ENCODE measurements at regions not wholly inside any gene's neighbourhood (a gene's known extent, or its start where the extent isn't known, plus 50 kb on each side); places are given as distances from the start of the nearest gene placed in this dataset.

DNA sequence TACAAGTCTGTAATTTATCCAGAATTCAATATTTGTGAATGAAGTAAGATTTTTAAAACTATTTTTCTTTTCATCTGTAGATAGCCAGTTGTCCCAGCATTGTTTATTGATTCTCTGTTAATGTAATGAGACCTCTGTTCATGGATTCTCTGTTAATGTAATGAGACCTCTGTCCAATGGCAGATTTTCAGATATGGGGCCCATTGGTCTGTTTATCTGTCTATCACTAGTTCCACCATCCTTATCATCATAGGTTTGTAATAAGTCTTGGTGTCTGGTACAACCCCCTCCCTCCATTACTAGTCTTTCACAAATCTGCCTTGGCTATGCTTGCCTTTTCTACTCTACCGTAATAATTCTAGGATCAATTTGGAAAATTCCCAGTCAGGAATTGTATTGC, 276.6 kb downstream of the ARHGAP12 start:
- no peak for DNase-seq (ENCODE audit: extremely low read depth in 1 of 11, low read depth in 9 of 11, low spot score in 4 of 11)

DNA sequence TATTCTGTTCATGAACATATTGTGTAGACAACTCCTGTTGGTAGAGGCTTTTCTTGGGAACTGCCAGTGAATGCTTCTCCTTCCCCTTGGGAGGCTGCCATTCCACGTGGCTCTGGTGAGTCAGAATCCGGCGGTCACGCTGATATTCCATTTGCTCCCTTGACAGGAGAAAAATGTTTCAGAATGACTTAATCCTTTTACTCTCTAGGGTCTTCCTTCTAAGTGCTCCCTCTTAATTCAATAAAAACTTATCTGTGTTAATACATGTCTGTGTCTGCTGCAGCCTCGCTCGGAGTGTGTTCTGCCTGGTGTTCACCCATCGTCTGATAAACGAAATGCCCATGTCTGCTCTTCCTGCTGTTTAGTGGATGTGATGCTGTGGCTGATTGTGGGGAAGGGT, 278.6 kb downstream of the ARHGAP12 start:
- DNase-seq (ENCODE audit: extremely low read depth in 1 of 11, low read depth in 9 of 11, low spot score in 4 of 11): peak in 1 of 11 donors; percentile 24

DNA sequence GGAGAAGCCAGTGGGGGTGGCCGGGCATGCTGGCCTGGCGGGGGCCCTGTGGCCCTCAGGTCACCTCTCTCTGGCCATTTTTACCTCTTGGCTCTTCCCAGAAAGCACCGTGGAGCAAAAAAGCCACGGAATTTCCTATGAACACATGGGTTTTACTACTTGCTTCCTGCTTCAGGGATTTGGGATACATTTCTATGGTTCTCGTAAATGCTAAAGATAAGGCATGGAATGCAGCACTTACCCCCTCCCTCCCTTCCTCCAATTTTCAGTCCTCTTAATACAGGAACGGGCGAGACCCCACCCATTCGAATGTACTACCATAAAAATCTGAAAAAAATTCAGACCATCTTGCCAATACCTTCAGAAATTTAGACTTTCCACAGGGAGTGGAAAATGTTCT, 279.7 kb downstream of the ARHGAP12 start:
- peak in 1 of 11 donors; percentile 33 for DNase-seq (ENCODE audit: extremely low read depth in 1 of 11, low read depth in 9 of 11, low spot score in 4 of 11)

DNA sequence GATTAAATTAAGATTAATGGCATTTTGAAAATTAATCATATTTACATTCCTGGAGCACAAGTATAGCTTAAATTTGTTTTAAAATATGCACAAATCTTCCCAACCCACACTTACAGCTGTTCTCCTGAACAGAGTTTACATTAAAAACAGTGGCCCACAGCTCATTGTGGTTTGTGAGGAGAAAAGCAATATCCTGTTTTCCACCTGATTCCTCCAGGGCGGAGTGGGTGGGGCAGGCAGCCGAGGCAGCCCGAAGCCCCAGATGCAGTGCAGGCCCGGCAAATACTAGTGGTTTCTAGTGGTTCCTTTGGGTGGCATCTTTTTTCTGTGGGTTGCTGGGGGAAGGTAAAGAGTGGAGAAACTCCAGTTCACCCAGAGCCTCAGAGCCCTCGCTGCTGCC, 280.8 kb downstream of the ARHGAP12 start:
- no peak for DNase-seq (ENCODE audit: extremely low read depth in 1 of 11, low read depth in 9 of 11, low spot score in 4 of 11)

DNA sequence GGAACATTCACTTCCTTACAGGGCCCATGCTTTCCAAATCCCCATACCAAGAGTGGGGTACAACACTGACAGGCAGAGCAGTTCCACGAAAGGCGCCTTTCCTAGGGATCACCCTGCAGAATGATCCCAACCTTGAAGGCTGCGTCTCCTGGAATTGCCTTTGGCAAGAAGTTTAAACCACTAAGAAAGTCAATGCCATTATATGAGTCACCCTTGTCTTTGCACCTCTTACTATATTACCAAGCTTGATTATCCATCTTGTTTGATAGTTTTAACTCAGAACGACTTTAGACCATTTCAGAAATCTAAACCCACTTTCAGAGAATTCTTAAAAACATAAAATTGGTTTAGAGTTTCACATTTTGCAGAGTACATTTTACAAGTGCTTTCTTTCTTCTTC, 282.1 kb downstream of the ARHGAP12 start:
- DNase-seq (ENCODE audit: extremely low read depth in 1 of 11, low read depth in 9 of 11, low spot score in 4 of 11): no peak

DNA sequence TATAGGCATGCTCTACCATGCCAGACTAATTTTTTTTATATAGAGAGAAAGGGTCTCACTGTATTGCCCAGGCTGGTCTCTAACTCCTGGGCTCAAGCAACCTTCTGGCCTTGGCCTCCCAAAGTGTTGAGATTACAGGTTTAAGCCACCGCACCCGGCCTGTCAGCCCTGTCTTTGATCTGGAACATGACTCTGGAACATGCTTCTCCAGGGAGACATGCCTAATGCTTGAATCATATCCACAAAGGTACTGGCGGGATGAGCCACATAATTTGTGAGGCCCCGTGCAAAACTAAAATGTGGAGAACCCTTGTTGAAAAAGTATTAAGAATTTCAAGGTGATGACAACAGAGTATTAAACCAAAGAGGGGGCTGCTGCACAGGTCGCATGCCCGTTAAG, 282.8 kb downstream of the ARHGAP12 start:
- DNase-seq (ENCODE audit: extremely low read depth in 1 of 11, low read depth in 9 of 11, low spot score in 4 of 11): no peak

DNA sequence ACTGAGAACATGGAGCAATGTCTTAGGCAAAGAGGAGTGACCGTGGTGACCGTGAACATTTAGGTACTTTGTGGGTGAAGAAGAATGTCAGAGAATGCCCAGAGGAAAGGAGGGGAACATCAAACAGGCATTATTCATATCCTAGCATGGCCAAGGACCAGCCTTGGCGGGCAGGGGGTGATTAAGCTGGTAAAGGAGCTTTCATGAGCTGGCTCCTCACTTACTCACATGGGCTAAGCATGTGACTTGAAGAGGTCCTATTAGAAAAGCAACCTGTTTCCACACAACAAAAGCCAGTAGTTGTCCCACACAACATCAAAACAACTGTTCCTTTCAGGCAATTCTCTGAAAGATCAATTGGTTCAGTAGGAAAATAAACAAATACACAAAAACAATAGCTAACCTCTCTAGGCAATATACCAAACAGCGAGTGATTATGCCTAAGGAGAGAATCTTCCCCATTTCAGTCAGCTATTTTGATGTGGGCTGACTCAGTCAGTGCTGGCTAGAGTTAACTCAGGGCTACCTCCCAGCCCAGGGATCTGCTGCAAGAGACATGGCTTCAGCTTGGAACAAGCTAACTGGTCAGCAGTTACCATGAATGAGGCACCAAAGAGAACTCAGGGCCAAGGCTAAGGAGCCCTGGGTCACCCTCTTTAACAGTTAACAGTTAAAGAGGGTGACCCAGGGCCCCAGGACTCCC, 283.5 kb downstream of the ARHGAP12 start:
- DNase-seq (ENCODE audit: extremely low read depth in 1 of 11, low read depth in 9 of 11, low spot score in 4 of 11): no peak

DNA sequence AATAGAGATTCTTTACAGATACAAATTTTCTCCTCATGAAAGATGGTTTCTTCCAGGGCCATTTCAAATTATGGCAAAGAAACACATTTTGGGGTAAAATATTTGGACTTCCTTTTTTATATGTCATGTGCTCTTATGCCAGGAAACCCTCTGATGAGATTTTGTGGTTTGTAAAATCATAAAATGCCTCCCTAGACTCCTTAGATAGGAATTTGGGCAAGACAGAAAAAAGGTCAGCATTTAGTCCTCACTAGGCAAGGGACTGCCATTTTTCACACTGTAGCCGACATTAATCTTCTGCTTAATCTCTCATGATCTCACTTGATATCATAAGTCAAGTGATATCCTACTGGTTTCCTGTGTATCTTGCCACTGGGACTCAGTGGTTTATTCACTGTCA, 286.4 kb downstream of the ARHGAP12 start:
- no peak for DNase-seq (ENCODE audit: extremely low read depth in 1 of 11, low read depth in 9 of 11, low spot score in 4 of 11)

DNA sequence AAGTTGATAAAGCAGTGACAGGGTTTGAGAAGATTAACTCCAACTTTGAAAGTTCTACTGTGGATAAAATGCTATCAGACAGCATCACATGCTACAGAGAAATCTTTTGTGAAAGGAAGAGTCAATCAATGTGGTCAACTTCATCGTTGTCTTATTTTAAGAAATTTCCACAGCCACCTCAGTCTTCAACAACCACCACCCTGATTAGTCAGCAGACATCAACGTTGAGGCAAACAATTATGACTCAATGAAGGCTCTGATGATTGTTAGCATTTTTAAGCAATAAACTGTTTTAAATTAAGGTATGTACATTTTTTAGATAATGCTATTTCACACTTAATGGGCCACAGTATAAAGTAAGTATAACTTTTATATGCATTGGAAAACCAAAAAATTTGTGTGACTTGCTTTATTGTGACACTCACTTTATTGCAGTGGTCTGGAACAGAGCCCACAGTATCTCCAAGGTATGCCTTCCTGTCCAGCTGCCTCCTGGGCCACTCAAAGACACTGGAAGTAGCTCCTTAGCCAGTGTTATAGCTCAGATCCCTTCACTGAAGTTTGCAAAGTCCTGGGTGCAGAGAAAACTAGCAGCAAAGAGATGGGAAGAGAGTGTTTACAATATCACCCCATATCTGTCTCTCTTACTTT, 293.1 kb downstream of the ARHGAP12 start:
- DNase-seq (ENCODE audit: extremely low read depth in 1 of 11, low read depth in 9 of 11, low spot score in 4 of 11): no peak

DNA sequence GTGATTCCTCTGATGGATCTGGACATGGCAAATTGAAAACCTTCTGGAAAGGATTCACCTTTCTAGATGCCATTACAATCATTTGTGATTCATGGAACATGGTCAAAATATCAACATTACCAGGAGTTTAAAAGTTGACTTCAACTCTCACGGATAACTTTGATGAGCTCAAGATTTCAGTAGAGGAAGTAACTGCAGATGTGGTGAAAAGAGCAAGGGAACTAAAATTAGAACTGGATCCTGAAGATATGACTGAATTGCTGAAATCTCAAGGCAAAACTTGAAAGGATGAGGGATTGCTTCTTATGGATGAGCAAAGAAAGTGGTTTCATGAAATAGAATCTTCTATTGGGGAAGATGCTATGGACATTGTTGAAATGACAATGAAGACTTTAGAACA, 293.6 kb downstream of the ARHGAP12 start:
- DNase-seq (ENCODE audit: extremely low read depth in 1 of 11, low read depth in 9 of 11, low spot score in 4 of 11): no peak

DNA sequence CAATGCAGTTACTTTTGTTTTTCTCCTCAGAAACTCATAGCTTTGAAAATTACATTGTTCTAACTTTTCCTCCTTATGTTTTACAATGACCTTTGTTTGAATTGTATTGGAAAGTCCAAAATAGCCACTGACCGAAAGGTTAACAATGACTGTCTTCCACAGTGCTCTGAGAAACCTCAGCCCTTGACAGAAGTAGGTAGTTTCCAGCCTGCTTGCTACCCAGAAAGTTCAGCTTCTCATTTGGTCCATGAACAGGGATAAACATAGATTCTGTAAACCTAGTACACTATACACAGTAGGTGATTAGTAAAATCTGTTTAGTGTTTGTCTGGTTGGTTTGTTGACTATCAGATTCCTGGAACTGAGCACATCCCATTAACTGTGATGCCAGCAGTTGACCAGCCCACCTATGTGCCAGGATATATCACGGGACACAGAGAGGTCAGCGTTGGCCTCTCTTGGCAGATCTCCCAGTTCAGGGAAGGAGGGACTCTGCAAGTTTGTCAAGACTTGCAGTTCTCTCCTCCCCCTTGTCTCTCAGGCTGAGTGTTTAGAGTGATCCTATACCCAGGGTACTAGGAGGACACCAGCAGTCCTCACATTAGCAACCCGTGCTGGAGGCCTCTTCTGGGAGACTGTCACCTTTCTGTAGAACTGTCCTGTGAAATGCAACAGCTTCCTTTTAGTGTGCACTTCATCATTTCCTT, 297.6 kb downstream of the ARHGAP12 start:
- no peak for DNase-seq (ENCODE audit: extremely low read depth in 1 of 11, low read depth in 9 of 11, low spot score in 4 of 11)

DNA sequence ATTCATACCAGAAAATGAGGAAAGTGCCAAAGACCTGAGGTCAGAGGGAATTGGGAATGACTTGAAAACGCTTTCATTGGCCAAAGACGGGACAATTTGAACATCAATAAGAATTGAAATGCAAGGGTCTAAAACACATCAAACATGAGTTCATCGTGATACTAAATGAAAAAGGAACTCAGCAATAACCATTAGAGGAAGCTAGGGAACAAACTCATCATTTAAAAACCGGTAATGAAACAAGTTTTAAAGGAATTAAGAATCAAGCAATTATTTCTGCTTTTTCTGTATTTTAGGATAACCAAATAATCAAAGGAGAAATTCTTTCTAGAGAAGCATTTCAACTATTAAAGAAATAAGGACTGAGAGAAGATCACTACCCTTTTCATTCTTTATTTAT, 303.1 kb downstream of the ARHGAP12 start:
- DNase-seq (ENCODE audit: extremely low read depth in 1 of 11, low read depth in 9 of 11, low spot score in 4 of 11): no peak

DNA sequence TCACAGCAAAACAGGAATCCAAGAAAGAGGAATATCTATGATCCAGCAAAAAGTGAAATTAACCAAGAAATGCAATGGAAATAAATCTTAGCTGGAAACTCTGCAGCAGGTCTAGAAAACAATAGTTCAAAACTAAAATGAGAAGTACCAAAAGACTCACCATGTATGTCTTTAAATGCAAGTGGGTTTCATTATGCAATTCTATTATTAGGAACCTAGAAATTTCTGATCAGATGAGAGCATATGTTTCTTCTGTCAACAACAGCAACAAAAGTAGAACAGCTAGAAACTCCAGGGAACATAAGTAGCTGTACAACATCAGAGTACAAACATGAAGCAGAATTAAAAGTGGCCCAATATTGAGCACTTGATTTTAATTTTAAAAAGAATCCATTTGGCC, 304.0 kb downstream of the ARHGAP12 start:
- no peak for DNase-seq (ENCODE audit: extremely low read depth in 1 of 11, low read depth in 9 of 11, low spot score in 4 of 11)

DNA sequence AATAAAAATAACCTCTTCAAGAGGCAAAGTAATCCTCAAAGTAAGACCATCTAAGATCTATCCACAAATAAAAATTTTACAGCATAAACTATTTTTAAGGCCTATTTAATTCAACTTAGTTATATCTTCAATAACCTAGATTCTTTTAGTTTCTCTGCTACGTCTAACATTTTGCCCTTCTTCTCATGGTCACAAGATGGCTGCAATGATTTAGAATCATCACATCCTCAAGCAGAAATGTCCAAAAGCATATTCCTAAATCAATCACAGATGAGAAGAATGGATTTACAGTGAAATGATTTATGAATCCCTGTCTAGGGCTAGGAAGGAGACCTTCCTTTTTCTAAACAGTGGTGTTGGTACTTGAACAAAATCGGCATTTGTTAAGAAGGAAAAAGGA, 304.7 kb downstream of the ARHGAP12 start:
- DNase-seq (ENCODE audit: extremely low read depth in 1 of 11, low read depth in 9 of 11, low spot score in 4 of 11): no peak

DNA sequence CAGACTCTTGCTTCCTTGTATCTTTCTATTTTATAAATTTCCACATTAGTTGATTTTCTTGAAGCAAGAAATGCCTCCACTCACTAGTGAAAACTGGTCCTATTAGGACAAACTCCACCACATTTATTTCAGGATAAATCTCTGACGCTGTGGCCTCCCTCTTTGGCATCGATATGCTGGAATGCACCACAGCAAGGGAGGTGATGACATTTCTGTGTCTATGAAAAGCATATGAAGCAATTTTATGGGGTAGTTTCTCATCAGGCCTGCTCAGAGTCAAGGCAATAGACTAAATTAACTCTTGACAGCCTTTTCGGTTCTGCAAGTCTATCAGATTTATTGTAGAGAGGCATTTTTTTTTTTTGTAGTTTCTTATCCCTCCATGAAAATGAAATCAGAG, 304.4 kb downstream of the ZEB1 start:
- no peak for DNase-seq (ENCODE audit: extremely low read depth in 1 of 11, low read depth in 9 of 11, low spot score in 4 of 11)

DNA sequence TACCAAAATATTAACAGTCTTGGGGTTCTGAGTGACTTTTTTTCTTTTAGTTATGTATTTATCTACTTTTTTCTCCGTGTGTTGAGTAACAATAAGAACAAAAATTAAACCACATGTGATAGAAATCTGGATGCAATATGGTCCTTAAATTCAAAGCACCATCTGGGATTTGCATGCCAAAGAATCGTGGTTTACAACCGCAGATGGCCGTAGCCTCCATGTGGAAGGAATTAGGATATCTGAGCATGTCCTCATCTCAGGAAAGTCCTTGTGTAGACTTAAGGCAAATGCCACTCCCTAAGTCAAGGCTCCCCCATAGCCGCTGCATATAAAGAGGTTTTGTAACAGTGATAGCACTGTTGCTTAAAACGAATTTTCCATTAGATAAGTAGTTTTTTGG, 304.0 kb downstream of the ZEB1 start:
- no peak for DNase-seq (ENCODE audit: extremely low read depth in 1 of 11, low read depth in 9 of 11, low spot score in 4 of 11)

DNA sequence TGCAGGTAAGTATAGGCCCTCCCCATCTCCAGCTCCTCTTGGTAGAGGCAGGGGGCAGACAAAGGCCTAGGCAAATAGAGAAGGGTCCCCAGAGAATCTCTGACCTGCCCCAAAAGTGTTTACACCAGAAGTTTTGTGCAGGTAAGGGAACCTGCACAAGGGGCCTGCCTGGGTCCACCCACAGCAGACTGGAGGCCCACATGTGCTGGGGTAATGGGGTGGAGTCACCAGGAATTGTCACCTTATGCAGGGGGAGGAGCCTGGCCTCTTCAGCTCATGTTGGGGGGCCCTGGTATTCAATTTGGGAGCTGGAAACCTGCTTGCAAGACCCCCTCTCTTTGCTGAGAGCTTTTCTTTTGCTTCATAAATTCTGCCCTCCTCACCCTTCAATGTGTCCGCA, 302.7 kb downstream of the ZEB1 start:
- no peak for DNase-seq (ENCODE audit: extremely low read depth in 1 of 11, low read depth in 9 of 11, low spot score in 4 of 11)

DNA sequence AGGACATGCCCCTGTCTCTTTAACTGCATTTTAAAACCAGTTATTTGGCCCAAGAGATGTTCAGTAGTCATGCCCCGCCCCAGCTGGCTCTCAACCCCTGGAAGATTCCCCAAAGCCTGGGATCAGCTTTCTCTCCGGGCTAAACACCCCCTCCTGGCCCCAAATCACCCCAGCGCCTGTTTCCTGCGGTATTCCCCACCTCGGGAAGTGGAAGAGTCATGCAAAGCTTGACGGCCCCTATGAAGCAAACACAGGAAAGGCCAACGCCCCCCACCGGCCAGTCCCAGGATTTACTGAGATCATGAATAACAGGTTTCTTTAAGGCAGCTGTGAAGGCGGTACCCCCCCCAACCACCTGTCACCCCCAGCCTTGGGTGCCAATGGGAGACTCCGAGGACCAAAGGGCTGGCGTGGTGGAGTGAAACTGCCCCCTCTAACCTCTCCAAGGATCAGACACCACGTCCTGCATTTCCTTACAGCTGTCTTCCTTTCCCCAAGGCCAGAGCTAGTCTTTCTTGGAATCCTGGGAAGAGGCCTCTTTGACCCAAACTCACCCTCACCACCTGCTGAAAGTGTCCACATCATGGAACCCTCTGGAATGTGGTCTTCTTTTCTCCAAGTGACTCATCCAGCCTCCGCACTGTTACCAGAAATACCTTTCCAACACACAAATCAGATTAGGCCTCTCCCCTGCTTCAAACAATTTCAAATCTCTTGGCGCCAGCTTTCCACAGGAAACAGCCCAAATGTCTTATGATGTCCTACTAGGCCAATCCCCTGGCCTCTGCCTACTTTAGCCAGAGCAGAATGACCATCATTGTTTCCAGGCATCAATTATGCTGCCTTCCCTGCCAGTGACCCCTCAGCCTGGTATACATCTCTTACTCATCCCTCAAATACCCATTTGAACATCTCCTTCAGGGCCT, 301.5 kb downstream of the ZEB1 start:
- no peak for DNase-seq (ENCODE audit: extremely low read depth in 1 of 11, low read depth in 9 of 11, low spot score in 4 of 11)

DNA sequence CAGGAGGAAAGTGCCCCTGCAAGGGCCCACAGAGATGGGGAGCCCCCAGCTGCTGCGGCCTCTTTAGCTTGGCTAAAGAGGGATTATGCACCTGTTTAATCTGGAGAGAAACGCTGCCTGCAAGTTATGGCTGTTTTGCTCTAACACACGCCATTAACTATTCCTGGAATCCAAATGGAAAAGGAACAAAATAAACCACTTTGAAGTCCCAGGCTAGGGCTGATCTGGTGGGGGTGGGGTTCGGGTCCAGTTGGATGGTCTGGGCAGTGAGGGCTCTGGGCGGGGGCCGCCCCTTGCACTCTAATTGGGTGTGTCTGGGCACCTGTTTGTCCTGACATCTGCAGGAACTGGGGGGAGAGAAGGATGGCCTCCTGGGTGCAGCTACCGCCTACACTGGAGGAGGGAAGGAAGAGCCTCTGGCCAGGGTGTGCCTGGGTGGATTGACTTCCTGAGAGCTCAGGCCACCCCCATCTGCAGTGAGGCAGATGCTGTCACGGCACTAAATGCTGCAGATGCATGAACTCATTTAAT, 300.6 kb downstream of the ZEB1 start:
- no peak for DNase-seq (ENCODE audit: extremely low read depth in 1 of 11, low read depth in 9 of 11, low spot score in 4 of 11)
